Caco-2 (cell line): ENCODE measurements at regions not wholly inside any gene's neighbourhood (a gene's known extent, or its start where the extent isn't known, plus 50 kb on each side); places are given as distances from the start of the nearest gene placed in this dataset.

Experiments used
- BruUV-seq: library from RNA; stranded (reverse); fragments of 400-500 nt; replicated peaks from 2 replicates; lab custom pipeline; 2021; lab: Mats Ljungman, UMichigan
- CTCF ChIA-PET: fragments of 300-600 bp; sonication (Branson Sonifier 250); formaldehyde crosslinking; loops from one replicate; lab custom pipeline; 2022; ENCODE audit warnings: antibody characterized with exemption; lab: Charles Lee
- POLR2A ChIA-PET: fragments of 300-600 bp; sonication (Branson Sonifier 250); formaldehyde crosslinking; loops from one replicate; lab custom pipeline; 2022; ENCODE audit warnings: antibody characterized with exemption; lab: Charles Lee
- DNase-seq, 2 experiments: peaks; one replicate each; pipeline versions ENCODE4 v3.0.0 to v3.0.0-alpha.2; 2020 to 2022
- H3K27me3 ChIP-seq: replicated peaks from 2 replicates; pipeline ENCODE4 v1.6.0; 2011; ENCODE audit warnings: low read length; ENCODE audit not compliant: control insufficient read depth, insufficient read depth
- H3K36me3 ChIP-seq: 2 replicates; pipeline ENCODE4 v1.5.1; 2011; ENCODE audit warnings: low read length; ENCODE audit not compliant: control insufficient read depth, insufficient read depth
- H3K4me1 ChIP-seq: fragments of 250-450 bp; sonication (Bioruptor Pico); 2 replicates; pipeline ENCODE4 v1.5.1; 2020; ENCODE audit warnings: mild to moderate bottlenecking
- H3K4me3 ChIP-seq: 2 replicates; pipeline ENCODE4 v1.5.1; 2011; ENCODE audit warnings: low read depth, mild to moderate bottlenecking, control low read depth, low read length
- H3K9me3 ChIP-seq: fragments of 250-450 bp; sonication (Bioruptor Pico); 2 replicates; pipeline ENCODE4 v1.5.1; 2020; ENCODE audit warnings: mild to moderate bottlenecking, moderate library complexity
- H3K27ac Mint-ChIP-seq: one replicate; pipeline ENCODE4 v1.8.0; 2022; ENCODE audit warnings: mixed read lengths; ENCODE audit not compliant: unreplicated experiment
- H3K27me3 Mint-ChIP-seq: one replicate; pipeline ENCODE4 v1.8.0; 2022; ENCODE audit warnings: mixed read lengths; ENCODE audit not compliant: insufficient read depth, unreplicated experiment
- H3K36me3 Mint-ChIP-seq: one replicate; pipeline ENCODE4 v1.8.0; 2022; ENCODE audit warnings: mild to moderate bottlenecking, mixed read lengths; ENCODE audit not compliant: insufficient read depth, unreplicated experiment
- H3K4me1 Mint-ChIP-seq: one replicate; pipeline ENCODE4 v1.8.0; 2022; ENCODE audit warnings: low read depth, mixed read lengths; ENCODE audit not compliant: unreplicated experiment
- H3K4me3 Mint-ChIP-seq: one replicate; pipeline ENCODE4 v1.8.0; 2022; ENCODE audit warnings: mild to moderate bottlenecking, moderate library complexity, mixed read lengths; ENCODE audit not compliant: unreplicated experiment
- H3K9me3 Mint-ChIP-seq: one replicate; pipeline ENCODE4 v1.8.0; 2022; ENCODE audit warnings: mixed read lengths; ENCODE audit not compliant: unreplicated experiment
- intact Hi-C: fragments of 100-400 bp; cut with micrococcal nuclease; formaldehyde crosslinking; loops from one replicate; pipeline ENCODE4 v1.10.0; 2022; ENCODE audit not compliant: unreplicated experiment
- TF ChIP-seq, protein P1 (sequence below), 2 experiments: fragments of 200-600 bp in 1 of 2; IDR thresholded peaks; 1 replicate in 1 of 2; 2 replicates in 1 of 2; pipeline versions ENCODE4 v1.5.1 to v1.8.0; 2011 to 2022; ENCODE audit warnings: antibody characterized with exemption in 1 of 2, control low read depth in 1 of 2, inconsistent platforms in 1 of 2, low read depth in 1 of 2, low read length in 1 of 2, mild to moderate bottlenecking in 1 of 2, moderate library complexity in 1 of 2; ENCODE audit not compliant: insufficient read depth in 1 of 2, severe bottlenecking in 1 of 2, unreplicated experiment in 1 of 2

GRCh38 chr5:61916621-61917620 is 389.1 kb upstream of the KIF2A start:
- intact Hi-C loops, result no loop called here
- ChIA-PET POLR2A (no interaction called here), CTCF (no interaction called here)
- Histone ChIP-seq H3K9me3 (peaks cover 3% of the 10 kb centered on the region; the same call in 1 of the 2 replicates), H3K4me1 (no peaks in the 10 kb centered on the region), H3K4me3 (no peak overlapping the region), H3K36me3 (no peaks in the 10 kb centered on the region), H3K27me3 (no peaks in the 10 kb centered on the region)
- Mint-ChIP-seq H3K9me3 (no peaks in the 10 kb centered on the region), H3K27ac (no peak overlapping the region), H3K4me3 (no peak overlapping the region), H3K4me1 (no peaks in the 10 kb centered on the region), H3K27me3 (peaks cover 3% of the 10 kb centered on the region), H3K36me3 (no peaks in the 10 kb centered on the region)
- TF ChIP-seq, protein P1, sequence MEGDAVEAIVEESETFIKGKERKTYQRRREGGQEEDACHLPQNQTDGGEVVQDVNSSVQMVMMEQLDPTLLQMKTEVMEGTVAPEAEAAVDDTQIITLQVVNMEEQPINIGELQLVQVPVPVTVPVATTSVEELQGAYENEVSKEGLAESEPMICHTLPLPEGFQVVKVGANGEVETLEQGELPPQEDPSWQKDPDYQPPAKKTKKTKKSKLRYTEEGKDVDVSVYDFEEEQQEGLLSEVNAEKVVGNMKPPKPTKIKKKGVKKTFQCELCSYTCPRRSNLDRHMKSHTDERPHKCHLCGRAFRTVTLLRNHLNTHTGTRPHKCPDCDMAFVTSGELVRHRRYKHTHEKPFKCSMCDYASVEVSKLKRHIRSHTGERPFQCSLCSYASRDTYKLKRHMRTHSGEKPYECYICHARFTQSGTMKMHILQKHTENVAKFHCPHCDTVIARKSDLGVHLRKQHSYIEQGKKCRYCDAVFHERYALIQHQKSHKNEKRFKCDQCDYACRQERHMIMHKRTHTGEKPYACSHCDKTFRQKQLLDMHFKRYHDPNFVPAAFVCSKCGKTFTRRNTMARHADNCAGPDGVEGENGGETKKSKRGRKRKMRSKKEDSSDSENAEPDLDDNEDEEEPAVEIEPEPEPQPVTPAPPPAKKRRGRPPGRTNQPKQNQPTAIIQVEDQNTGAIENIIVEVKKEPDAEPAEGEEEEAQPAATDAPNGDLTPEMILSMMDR (IDR thresholded peaks at IDR 0.05; ENCODE audit: insufficient read depth in 1 of 2, low read depth in 1 of 2, low read length in 1 of 2, severe bottlenecking in 1 of 2, unreplicated experiment in 1 of 2), result no peak
- no TSS peak for BruUV-seq
- no peak for DNase-seq

DNA sequence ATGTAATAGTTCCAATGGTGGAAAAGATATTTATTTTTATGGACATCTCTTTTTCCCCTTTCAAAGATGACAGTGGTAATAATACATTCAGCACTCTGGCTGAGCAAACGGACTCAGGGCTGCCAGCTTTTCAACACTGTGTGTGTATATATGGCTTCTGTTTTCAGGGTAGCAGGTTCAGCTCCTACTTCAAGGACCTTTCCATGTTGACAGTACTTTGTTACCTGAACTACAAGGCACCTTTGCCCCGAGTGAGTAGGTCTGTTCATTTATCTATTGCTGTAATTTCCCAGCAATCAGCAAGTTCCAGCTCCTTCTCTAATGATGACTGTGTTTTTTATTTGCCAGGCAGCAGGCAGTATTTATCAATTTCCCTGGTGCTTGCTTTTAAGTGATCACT is 387.4 kb upstream of the KIF2A start:
- ChIA-PET CTCF (no interaction called here), POLR2A (no interaction called here)
- H3K36me3 ChIP-seq, result no peaks in the 10 kb centered on the region
- Mint-ChIP-seq H3K27me3 (peaks cover 3% of the 10 kb centered on the region), H3K4me3 (no peak overlapping the region), H3K4me1 (no peaks in the 10 kb centered on the region), H3K36me3 (no peaks in the 10 kb centered on the region), H3K9me3 (no peaks in the 10 kb centered on the region), H3K27ac (no peak overlapping the region)
- H3K27me3 ChIP-seq, result no peaks in the 10 kb centered on the region
- H3K4me1 ChIP-seq, result no peaks in the 10 kb centered on the region
- DNase-seq, result no peak
- H3K9me3 ChIP-seq, result no peaks in the 10 kb centered on the region
- TF ChIP-seq, protein P1 (IDR thresholded peaks at IDR 0.05; ENCODE audit: insufficient read depth in 1 of 2, low read depth in 1 of 2, low read length in 1 of 2, severe bottlenecking in 1 of 2, unreplicated experiment in 1 of 2), result no peak
- no TSS peak for BruUV-seq
- no peak overlapping the region for H3K4me3 ChIP-seq
- intact Hi-C loops, result no loop called here

GRCh38 chr5:61919920-61920319 is 386.1 kb upstream of the KIF2A start:
- H3K4me3 Mint-ChIP-seq, result no peak overlapping the region
- peaks cover 3% of the 10 kb centered on the region for H3K27me3 Mint-ChIP-seq
- H3K27me3 ChIP-seq, result no peaks in the 10 kb centered on the region
- TF ChIP-seq, protein P1 (IDR thresholded peaks at IDR 0.05; ENCODE audit: insufficient read depth in 1 of 2, low read depth in 1 of 2, low read length in 1 of 2, severe bottlenecking in 1 of 2, unreplicated experiment in 1 of 2), result no peak
- H3K4me1 ChIP-seq, result no peaks in the 10 kb centered on the region
- no peaks in the 10 kb centered on the region for H3K9me3 ChIP-seq
- BruUV-seq, result no TSS peak
- H3K4me3 ChIP-seq, result no peak overlapping the region
- DNase-seq, result peak in 1 of 2 experiments; percentile 27
- H3K36me3 ChIP-seq, result no peaks in the 10 kb centered on the region
- no peaks in the 10 kb centered on the region for H3K4me1 Mint-ChIP-seq
- intact Hi-C loops, result no loop called here
- H3K36me3 Mint-ChIP-seq, result no peaks in the 10 kb centered on the region
- ChIA-PET POLR2A (no interaction called here), CTCF (no interaction called here)
- no peak overlapping the region for H3K27ac Mint-ChIP-seq
- H3K9me3 Mint-ChIP-seq, result no peaks in the 10 kb centered on the region
